Heart left ventricle (tissue), 13 donors: ENCODE measurements at regions not wholly inside any gene's neighbourhood (a gene's known extent, or its start where the extent isn't known, plus 50 kb on each side); places are given as distances from the start of the nearest gene placed in this dataset.

ENCODE experiments used
- POLR2A ChIP-seq, 2 donors: fragments of 450-650 bp; IDR thresholded peaks; one replicate each; pipeline ENCODE4 v1.6.1; 2017; ENCODE audit warnings: antibody characterized with exemption in 2 of 2, mild to moderate bottlenecking in 2 of 2, moderate library complexity in 2 of 2
- TF ChIP-seq, protein P1 (sequence below), 12 donors: fragments of 200-600 bp; sonication (generic) in 4 of 12; IDR thresholded peaks; one replicate each; pipeline versions ENCODE4 v1.5.0 to v1.8.0; 2018 to 2022; ENCODE audit warnings: antibody characterized with exemption in 12 of 12, mild to moderate bottlenecking in 5 of 12
- donor health status: ischemic (EF 13 %, LVEDD 7.1; RV severe dilation, severe dysfunction).
- donor health status: DM: no; HTN: yes; CAD: no.
- donor health status: DM: no; HTN: no; CAD: no.
- donor health status: ischemic (EF 25% LVEDD 6.9; RV normal size, moderate dysfunction).
- donor health status: ischemic (EF 25% LVEDD 5.7; RV mildly dilated, moderate dysfunction).
- donor health status: ischemic (EF 35%, LVEDD 5.7; RV mildly dilated, moderate dysfunction).
- donor health status: nonischemic (EF 11% LVEDD 7.7; RV severe dilation, severe dysfunction).
- donor health status: DM: yes; HTN: yes; CAD: no.
- donor health status: PGD.
- donor health status: ischemic (EF 29% LVEDD 5.4; RV normal size, mild dysfunction).
- donor health status: nonischemic (EF 23%, LVEDD 6.1; RV moderate dilation, normal function).

GRCh38 chr5:86862093-86862492 lies 244.4 kb downstream of the COX7C start:
- TF ChIP-seq, protein P1, sequence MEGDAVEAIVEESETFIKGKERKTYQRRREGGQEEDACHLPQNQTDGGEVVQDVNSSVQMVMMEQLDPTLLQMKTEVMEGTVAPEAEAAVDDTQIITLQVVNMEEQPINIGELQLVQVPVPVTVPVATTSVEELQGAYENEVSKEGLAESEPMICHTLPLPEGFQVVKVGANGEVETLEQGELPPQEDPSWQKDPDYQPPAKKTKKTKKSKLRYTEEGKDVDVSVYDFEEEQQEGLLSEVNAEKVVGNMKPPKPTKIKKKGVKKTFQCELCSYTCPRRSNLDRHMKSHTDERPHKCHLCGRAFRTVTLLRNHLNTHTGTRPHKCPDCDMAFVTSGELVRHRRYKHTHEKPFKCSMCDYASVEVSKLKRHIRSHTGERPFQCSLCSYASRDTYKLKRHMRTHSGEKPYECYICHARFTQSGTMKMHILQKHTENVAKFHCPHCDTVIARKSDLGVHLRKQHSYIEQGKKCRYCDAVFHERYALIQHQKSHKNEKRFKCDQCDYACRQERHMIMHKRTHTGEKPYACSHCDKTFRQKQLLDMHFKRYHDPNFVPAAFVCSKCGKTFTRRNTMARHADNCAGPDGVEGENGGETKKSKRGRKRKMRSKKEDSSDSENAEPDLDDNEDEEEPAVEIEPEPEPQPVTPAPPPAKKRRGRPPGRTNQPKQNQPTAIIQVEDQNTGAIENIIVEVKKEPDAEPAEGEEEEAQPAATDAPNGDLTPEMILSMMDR (IDR thresholded peaks at IDR 0.05): no peak
- TF ChIP-seq POLR2A (IDR thresholded peaks at IDR 0.05): no peak
